DMS 273 treated with DMSO at 0.1 percent for 48 hours (cell line): ENCODE measurements at regions not wholly inside any gene's neighbourhood (a gene's known extent, or its start where the extent isn't known, plus 50 kb on each side); places are given as distances from the start of the nearest gene placed in this dataset.
"Not testable (repeated sequence)": the region's sequence is repeated elsewhere in the genome, so short reads cannot be mapped to it uniquely, and the experiment has no call there.

Experiments used
- DNase-seq: peaks from one replicate; lab custom pipeline; 2025; lab: John Stamatoyannopoulos, UW

GRCh38 chrX:131595120-131595519, 51.2 kb downstream of the OR13H1 start:
- no peak for DNase-seq

- no peak for DNase-seq
Observed at GRCh38 chrX:131607792-131608369, 64.0 kb downstream of the OR13H1 start.

GRCh38 chrX:131609480-131609879, 65.6 kb downstream of the OR13H1 start:
- DNase-seq: no peak

GRCh38 chrX:131613260-131613659, 69.4 kb downstream of the OR13H1 start:
- no peak for DNase-seq

- DNase-seq: no peak
Observed at GRCh38 chrX:131614241-131614640, 70.4 kb downstream of the OR13H1 start.

GRCh38 chrX:131617182-131617581, 73.3 kb downstream of the OR13H1 start:
- DNase-seq: no peak

GRCh38 chrX:131621650-131622049, 77.8 kb downstream of the OR13H1 start:
- DNase-seq: no peak

- DNase-seq: no peak
Observed at GRCh38 chrX:131626681-131627296, 82.9 kb downstream of the OR13H1 start.

GRCh38 chrX:131630534-131630933, 86.7 kb downstream of the OR13H1 start:
- no peak for DNase-seq

GRCh38 chrX:131633285-131633917, 89.5 kb downstream of the OR13H1 start:
- DNase-seq: peak; percentile 14

- no peak for DNase-seq
Observed at GRCh38 chrX:131634900-131635299, 91.0 kb downstream of the OR13H1 start.

- DNase-seq: no peak
Observed at GRCh38 chrX:131646106-131646505, 102.2 kb downstream of the OR13H1 start.

GRCh38 chrX:131649741-131650140, 105.9 kb downstream of the OR13H1 start:
- no peak for DNase-seq

- DNase-seq: no peak
Observed at GRCh38 chrX:131650637-131651410, 107.0 kb downstream of the OR13H1 start.

GRCh38 chrX:131663726-131664125, 119.9 kb downstream of the OR13H1 start:
- not testable (repeated sequence) for DNase-seq

GRCh38 chrX:131671735-131672134, 127.9 kb downstream of the OR13H1 start:
- DNase-seq: no peak

- DNase-seq: no peak
Observed at GRCh38 chrX:131675596-131676194, 131.8 kb downstream of the OR13H1 start.

GRCh38 chrX:131677655-131678628, 134.1 kb downstream of the OR13H1 start:
- DNase-seq: no peak

GRCh38 chrX:131682735-131683134, 138.9 kb downstream of the OR13H1 start:
- not testable (repeated sequence) for DNase-seq

GRCh38 chrX:131693359-131693758, 149.5 kb downstream of the OR13H1 start:
- DNase-seq: no peak

- not testable (repeated sequence) for DNase-seq
Observed at GRCh38 chrX:131696989-131697388, 153.1 kb downstream of the OR13H1 start.
